Calu3 (cell line): ENCODE measurements at regions not wholly inside any gene's neighbourhood (a gene's known extent, or its start where the extent isn't known, plus 50 kb on each side); places are given as distances from the start of the nearest gene placed in this dataset.

Experiments
- BruUV-seq: library from RNA; stranded (reverse); fragments of 400-500 nt; replicated peaks from 2 replicates; lab custom pipeline; 2021; lab: Mats Ljungman, UMichigan
- CTCF ChIA-PET: fragments of 300-600 bp; sonication (Branson Sonifier 250); formaldehyde crosslinking; loops from one replicate; lab custom pipeline; 2022; ENCODE audit warnings: antibody characterized with exemption; lab: Charles Lee
- DNase-seq: peaks from one replicate; pipeline ENCODE4 v3.0.0; 2022
- H3K27ac Mint-ChIP-seq: one replicate; pipeline ENCODE4 v1.8.0; 2022; ENCODE audit warnings: mixed read lengths; ENCODE audit not compliant: unreplicated experiment
- H3K27me3 Mint-ChIP-seq: one replicate; pipeline ENCODE4 v1.8.0; 2022; ENCODE audit warnings: mixed read lengths; ENCODE audit not compliant: unreplicated experiment
- H3K36me3 Mint-ChIP-seq: one replicate; pipeline ENCODE4 v1.8.0; 2022; ENCODE audit warnings: mild to moderate bottlenecking, moderate library complexity, mixed read lengths; ENCODE audit not compliant: insufficient read depth, unreplicated experiment
- H3K4me1 Mint-ChIP-seq: one replicate; pipeline ENCODE4 v1.8.0; 2022; ENCODE audit warnings: mild to moderate bottlenecking, low read depth, mixed read lengths; ENCODE audit not compliant: unreplicated experiment
- H3K4me3 Mint-ChIP-seq: one replicate; pipeline ENCODE4 v1.8.0; 2022; ENCODE audit warnings: mild to moderate bottlenecking, low read depth, moderate library complexity, mixed read lengths; ENCODE audit not compliant: unreplicated experiment
- H3K9me3 Mint-ChIP-seq: one replicate; pipeline ENCODE4 v1.8.0; 2022; ENCODE audit warnings: low read depth, mixed read lengths; ENCODE audit not compliant: unreplicated experiment
- CTCF ChIP-seq: fragments of 200-600 bp; IDR thresholded peaks from one replicate; pipeline ENCODE4 v1.8.0; 2022; ENCODE audit warnings: antibody characterized with exemption; ENCODE audit not compliant: unreplicated experiment
- intact Hi-C: fragments of 100-400 bp; cut with micrococcal nuclease; formaldehyde crosslinking; loops from one replicate; pipeline ENCODE4 v1.10.0; 2022; ENCODE audit not compliant: unreplicated experiment

DNA sequence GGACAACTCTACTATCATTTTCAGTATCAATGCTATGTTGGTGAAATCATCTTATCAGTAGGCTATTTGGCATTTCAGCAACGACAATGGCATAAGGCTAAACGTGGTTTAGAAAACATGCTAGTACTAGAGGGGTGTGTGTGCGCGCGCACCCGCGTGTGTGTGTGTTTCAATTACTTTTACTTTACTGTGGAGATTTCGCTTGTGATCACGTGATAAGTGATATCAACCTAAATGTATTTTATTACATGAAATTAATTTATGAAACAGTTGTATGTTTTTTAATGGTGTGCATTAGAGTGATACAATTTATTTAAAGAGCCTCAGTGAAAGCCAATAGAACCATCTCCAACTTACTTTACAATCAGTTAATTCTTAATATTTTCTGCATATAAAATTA, 587.9 kb upstream of the ITGA1 start:
- no peak for TF ChIP-seq CTCF
- Mint-ChIP-seq H3K36me3 (no peaks in the 10 kb centered on the region), H3K27ac (no peak overlapping the region), H3K27me3 (no peaks in the 10 kb centered on the region), H3K4me3 (no peak overlapping the region), H3K4me1 (no peaks in the 10 kb centered on the region), H3K9me3 (no peaks in the 10 kb centered on the region)
- CTCF ChIA-PET: no interaction called here
- intact Hi-C loops: no loop called here
- no TSS peak for BruUV-seq
- no peak for DNase-seq

DNA sequence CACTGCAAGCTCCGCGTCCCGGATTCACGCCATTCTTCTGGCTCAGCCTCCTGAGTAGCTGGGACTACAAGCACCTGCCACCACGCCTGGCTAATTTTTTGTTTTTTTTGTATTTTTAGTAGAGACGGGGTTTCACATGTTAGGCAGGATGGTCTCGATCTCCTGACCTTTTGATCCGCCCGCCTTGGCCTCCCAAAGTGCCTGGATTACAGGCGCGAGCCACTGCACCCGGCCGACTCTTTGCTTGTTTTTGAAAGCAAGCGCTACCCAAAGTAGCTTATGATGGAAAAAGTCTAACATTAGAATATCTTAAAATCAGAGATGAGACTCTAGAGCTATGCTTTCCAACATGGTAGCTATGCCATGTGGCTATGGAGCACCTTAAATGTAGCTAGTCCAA, 585.5 kb upstream of the ITGA1 start:
- intact Hi-C loops: no loop called here
- Mint-ChIP-seq H3K36me3 (no peaks in the 10 kb centered on the region), H3K9me3 (no peaks in the 10 kb centered on the region), H3K27me3 (no peaks in the 10 kb centered on the region), H3K4me1 (no peaks in the 10 kb centered on the region), H3K4me3 (no peak overlapping the region), H3K27ac (no peak overlapping the region)
- CTCF ChIA-PET: interaction anchor here (0.7 kb wide), 1 partner anchor 155 kb away, joined by 3 read pairs; no protein-coding TSS in a partner anchor
- BruUV-seq: no TSS peak
- TF ChIP-seq CTCF: no peak
- DNase-seq: no peak

- BruUV-seq: no TSS peak
- Mint-ChIP-seq H3K9me3 (no peaks in the 10 kb centered on the region), H3K4me3 (no peak overlapping the region), H3K4me1 (no peaks in the 10 kb centered on the region), H3K27ac (no peak overlapping the region), H3K36me3 (no peaks in the 10 kb centered on the region), H3K27me3 (no peaks in the 10 kb centered on the region)
- CTCF ChIA-PET: no interaction called here
- DNase-seq: no peak
- TF ChIP-seq CTCF: no peak
- intact Hi-C loops: no loop called here
Measured at GRCh38 chr5:52204310-52204709, 583.4 kb upstream of the ITGA1 start.
